ENCODE measurements at regions not wholly inside any gene's neighbourhood (a gene's known extent, or its start where the extent isn't known, plus 50 kb on each side); places are given as distances from the start of the nearest gene placed in this dataset.

- TF ChIP-seq CTCF (IDR thresholded peaks at IDR 0.05): no peak
- no peak for DNase-seq (ENCODE audit: low spot score)
- ATAC-seq (ENCODE audit: low FRiP score): no peak
These were observed 50.1 kb upstream of the CREB5 start for GRCh38 chr7:28362182-28362581.
